Fibroblast of villous mesenchyme (primary cell): ENCODE measurements at regions not wholly inside any gene's neighbourhood (a gene's known extent, or its start where the extent isn't known, plus 50 kb on each side); places are given as distances from the start of the nearest gene placed in this dataset.
"Not testable (repeated sequence)": the region's sequence is repeated elsewhere in the genome, so short reads cannot be mapped to it uniquely, and the experiment has no call there.

Source experiments
- DNase-seq: peaks from one replicate; pipeline ENCODE4 v3.0.0-alpha.2; 2010; ENCODE audit warnings: low read depth
- H3K4me3 ChIP-seq: 2 replicates; pipeline ENCODE4 v1.5.1; 2011; ENCODE audit warnings: low read depth, mild to moderate bottlenecking, low read length
- TF ChIP-seq, protein P1 (sequence below): IDR thresholded peaks from 2 replicates; pipeline ENCODE4 v1.5.1; 2012; ENCODE audit warnings: low read depth, mild to moderate bottlenecking, low read length; ENCODE audit not compliant: insufficient read depth

DNA sequence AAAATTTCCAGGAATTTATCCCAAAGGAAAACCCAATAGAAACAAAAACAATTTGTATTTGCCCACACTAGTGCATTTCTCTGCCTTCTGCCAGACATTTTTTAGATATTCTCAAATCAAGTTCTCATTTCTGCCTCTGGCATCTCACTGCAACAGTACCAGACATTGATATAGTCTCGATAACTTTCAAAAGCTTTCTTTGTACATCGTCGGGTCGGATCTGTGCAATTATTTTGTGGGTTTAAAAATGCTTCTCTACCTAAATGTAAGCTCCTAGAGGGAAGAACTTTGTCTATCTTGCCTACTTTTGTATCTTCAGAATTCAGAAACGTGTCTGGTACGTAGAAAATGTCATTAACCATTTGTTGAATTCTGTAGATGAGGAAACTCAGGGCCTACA, 125.5 kb upstream of the LIFR start:
- no peak for DNase-seq
- H3K4me3 ChIP-seq: no peak overlapping the region
- TF ChIP-seq, protein P1, sequence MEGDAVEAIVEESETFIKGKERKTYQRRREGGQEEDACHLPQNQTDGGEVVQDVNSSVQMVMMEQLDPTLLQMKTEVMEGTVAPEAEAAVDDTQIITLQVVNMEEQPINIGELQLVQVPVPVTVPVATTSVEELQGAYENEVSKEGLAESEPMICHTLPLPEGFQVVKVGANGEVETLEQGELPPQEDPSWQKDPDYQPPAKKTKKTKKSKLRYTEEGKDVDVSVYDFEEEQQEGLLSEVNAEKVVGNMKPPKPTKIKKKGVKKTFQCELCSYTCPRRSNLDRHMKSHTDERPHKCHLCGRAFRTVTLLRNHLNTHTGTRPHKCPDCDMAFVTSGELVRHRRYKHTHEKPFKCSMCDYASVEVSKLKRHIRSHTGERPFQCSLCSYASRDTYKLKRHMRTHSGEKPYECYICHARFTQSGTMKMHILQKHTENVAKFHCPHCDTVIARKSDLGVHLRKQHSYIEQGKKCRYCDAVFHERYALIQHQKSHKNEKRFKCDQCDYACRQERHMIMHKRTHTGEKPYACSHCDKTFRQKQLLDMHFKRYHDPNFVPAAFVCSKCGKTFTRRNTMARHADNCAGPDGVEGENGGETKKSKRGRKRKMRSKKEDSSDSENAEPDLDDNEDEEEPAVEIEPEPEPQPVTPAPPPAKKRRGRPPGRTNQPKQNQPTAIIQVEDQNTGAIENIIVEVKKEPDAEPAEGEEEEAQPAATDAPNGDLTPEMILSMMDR: no peak

DNA sequence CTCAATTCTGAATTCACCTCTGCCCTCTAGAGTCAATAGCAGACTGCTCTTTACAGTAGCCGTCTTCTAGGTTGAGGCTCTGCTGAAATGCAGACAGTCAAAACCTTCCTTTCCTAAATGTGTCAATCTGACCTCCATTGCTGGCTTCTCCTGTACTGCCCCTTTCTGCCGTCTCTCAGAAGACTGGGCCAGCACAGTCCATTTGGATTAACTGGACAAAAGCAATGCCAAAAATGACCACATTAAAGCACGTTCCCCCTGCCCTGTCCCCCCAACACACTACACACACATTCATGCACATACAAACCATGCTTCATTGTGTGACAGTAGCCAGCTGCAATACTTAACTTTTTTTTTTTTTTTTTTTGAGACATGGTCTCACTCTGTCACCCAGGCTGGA, 130.2 kb upstream of the LIFR start:
- H3K4me3 ChIP-seq: no peak overlapping the region
- DNase-seq: no peak
- TF ChIP-seq, protein P1: no peak

DNA sequence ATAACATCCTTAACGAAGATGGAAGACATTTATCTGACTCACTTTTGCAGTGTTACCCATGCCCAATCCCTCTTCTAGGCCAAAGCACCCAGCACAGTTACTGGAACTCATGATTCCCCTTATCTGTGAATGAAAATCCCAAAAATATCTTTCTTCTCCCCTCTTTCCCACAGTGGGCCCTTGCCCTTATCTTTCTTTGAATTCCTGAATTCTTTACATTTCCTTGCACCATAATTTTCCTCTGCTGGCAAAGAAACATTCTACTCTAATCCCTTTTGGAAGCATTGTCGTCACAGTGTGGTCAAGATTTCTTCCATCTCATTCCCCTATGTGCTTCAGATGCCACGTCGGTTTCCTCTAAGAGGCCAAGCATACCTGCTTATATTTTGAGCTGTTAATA, 135.9 kb upstream of the LIFR start:
- peak; percentile 98 for DNase-seq
- TF ChIP-seq, protein P1: no peak

DNA sequence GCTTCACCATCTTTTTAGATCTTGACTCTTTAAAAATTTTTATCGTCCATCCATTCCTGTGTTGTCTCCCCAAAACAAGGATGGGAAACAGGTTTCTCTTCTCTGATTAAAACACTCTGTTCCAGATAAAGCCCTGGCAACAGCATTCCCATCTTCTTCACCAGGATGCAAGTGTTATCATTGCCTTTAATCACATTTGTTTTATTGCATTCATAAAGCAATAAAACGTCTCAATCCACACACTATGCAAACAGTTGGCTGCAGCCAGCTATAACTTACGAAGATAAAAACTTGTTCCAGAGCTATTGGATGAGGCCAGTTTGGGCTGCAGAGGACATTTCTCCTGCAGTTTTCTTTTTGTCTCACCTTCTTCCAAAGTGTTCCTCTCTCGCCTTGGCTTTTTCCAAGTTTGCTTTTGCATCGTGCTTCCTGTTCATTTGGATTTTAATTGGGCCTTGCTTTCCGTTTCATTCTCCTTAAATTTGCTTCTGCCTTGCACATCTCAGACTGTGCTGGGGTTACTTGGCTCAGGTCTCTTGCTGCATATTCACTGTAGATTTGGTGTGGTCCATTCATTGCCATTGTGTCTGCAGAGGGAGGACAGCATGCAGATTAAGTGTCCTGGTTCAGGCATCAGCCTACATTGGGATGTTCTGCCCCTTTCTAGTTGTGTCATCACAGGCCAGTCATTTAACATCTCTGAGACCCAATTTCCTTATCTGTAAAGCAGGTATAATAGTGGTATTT, 136.5 kb upstream of the LIFR start:
- DNase-seq: peak; percentile 92
- no peak overlapping the region for H3K4me3 ChIP-seq
- TF ChIP-seq, protein P1: no peak

More for the DNA sequence above, 135.9 kb upstream of the LIFR start:
- H3K4me3 ChIP-seq: no peak overlapping the region

DNA sequence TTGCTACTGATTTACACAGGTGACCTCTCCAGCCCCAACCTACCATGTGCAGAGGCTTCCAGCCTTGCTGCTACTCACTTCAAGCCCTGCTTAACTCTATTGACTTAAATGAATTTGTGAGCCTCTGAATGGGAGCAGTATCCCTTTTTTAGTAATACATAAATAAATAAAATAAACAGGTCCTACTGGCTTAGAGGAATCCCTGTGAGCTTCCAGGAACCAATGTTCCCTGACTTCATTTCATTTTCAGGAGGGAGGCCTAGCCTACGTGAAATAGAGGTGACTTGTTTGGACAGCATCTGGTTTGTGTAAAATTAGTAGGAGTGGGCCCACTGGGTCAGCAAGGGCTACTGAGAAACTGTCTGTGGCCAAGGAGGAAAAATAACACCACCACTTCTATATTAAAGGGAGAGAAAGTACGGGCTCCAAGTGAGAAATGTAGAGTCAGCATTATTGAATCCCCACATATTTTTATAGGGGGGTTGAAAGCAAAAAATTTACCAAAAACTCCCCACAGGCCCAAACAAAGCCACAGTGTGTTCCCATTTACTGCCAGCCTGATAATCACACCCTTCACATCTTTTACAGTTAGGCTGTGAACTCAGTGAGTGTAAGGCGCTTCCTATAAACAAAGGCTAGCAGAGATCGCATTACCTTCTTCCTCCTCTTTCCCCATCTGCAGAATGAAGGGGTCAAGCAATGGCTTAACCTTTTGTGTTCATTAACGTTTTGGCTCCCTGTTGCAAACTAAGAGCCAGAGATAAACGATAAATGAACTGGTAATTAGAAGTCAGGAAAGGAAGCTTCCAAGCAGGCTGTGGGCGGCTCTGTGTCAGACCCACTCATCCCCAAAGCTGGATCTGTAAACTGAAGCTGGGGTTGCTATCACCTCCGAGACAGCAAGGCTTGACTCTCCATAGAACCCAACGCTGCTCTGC, 138.8 kb upstream of the LIFR start:
- peak; percentile 99 for DNase-seq
- no peak overlapping the region for H3K4me3 ChIP-seq
- TF ChIP-seq, protein P1: no peak

DNA sequence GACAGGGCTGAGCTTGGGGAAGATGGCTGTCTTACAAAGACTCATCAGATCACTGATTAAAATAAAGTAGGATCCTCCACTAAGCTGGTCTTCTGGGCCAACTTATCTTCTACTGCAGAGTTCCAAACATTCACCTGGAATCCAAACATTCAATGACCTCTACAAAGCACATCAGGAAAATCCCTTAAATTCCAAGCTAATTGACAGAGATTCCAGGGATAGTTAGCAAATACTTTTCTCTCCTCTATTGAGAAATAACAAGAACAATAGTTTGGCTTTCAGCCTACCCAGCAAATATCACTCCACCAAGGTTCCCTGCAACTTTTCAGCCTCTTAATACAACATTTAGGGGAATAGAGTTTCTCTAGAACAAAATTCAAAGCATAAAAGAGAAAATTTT, 140.6 kb upstream of the LIFR start:
- TF ChIP-seq, protein P1: no peak
- H3K4me3 ChIP-seq: no peak overlapping the region
- no peak for DNase-seq

DNA sequence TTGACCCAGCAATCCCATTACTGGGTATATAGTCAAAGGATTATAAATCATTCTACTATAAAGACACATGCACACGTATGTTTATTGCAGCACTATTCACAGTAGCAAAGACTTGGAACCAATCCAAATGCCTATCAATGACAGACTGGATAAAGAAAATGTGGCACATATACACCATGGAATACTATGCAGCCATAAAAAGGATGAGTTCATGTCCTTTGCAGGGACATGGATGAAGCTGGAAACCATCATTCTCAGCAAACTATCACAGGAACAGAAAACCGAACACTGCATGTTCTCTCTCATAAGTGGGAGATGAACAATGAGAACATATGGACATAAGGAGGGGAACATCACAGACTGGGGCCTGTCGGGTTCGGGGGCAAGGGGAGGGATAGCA, 140.3 kb upstream of the OSMR start:
- DNase-seq, H3K4me3 ChIP-seq: not testable (repeated sequence)
